Suprapubic skin (tissue), 4 donors: ENCODE measurements at regions not wholly inside any gene's neighbourhood (a gene's known extent, or its start where the extent isn't known, plus 50 kb on each side); places are given as distances from the start of the nearest gene placed in this dataset.

ENCODE experiments used
- DNase-seq, 2 donors: peaks; one replicate each; pipeline ENCODE4 v3.0.0-alpha.2; 2019; ENCODE audit warnings: low spot score in 2 of 2
- H3K27ac ChIP-seq: fragments of 200-600 bp; sonication (generic); one replicate; pipeline ENCODE4 v1.5.1; 2019
- H3K27me3 ChIP-seq: fragments of 200-600 bp; sonication (generic); one replicate; pipeline ENCODE4 v1.5.1; 2019
- H3K36me3 ChIP-seq: fragments of 200-600 bp; sonication (generic); one replicate; pipeline ENCODE4 v1.5.1; 2019
- H3K4me1 ChIP-seq: fragments of 200-600 bp; sonication (generic); one replicate; pipeline ENCODE4 v1.5.1; 2019
- H3K4me3 ChIP-seq: fragments of 200-600 bp; sonication (generic); one replicate; pipeline ENCODE4 v1.5.1; 2019; ENCODE audit warnings: mild to moderate bottlenecking
- H3K9me3 ChIP-seq: fragments of 200-600 bp; sonication (generic); one replicate; pipeline ENCODE4 v1.5.1; 2019
- EP300 ChIP-seq: sonication (generic); formaldehyde crosslinking; IDR thresholded peaks from one replicate; pipeline ENCODE4 v1.6.1; 2017; ENCODE audit warnings: antibody characterized with exemption
- POLR2A ChIP-seq, 2 donors: fragments of 450-650 bp; IDR thresholded peaks; one replicate each; pipeline ENCODE4 v1.6.1; 2017; ENCODE audit warnings: antibody characterized with exemption in 2 of 2, mild to moderate bottlenecking in 2 of 2, moderate library complexity in 2 of 2
- POLR2AphosphoS5 ChIP-seq, 3 donors: sonication (generic); formaldehyde crosslinking; IDR thresholded peaks; one replicate each; pipeline ENCODE4 v1.6.1; 2017; ENCODE audit warnings: antibody characterized with exemption in 3 of 3
- WGBS: methylation state at CpG from one replicate; pipeline ENCODE4 v1.1.5; 2018; 5-methylcytosine and 5-hydroxymethylcytosine counted together
- TF ChIP-seq, protein P1 (sequence below), 2 donors: fragments of 200-600 bp in 1 of 2; fragments of 450-650 bp in 1 of 2; sonication (generic) in 1 of 2; IDR thresholded peaks; one replicate each; pipeline ENCODE4 v1.5.1; 2016 to 2019; ENCODE audit warnings: antibody characterized with exemption in 2 of 2, mild to moderate bottlenecking in 1 of 2, moderate library complexity in 1 of 2

DNA sequence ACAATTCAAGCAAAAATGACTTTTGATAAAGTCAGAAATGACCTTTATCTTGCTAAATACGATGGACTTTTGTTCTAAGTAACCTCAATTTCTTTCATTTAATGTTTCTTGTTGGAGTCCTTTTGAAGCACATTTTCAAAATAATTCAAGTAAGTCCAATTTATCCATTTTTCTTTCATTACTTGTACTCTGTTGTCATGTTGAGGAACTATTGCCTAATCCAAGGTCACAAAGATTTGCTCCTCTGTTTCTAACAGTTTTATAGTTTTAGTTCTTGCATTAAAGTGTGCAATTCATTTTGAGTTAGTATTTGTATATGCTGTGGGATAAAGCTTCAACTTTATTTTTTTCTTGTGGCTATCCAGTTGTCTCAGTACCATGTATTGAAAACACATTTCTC, 66.7 kb downstream of the CCER1 start:
- Histone ChIP-seq H3K4me1 (no peaks in the 10 kb centered on the region), H3K4me3 (no peak overlapping the region), H3K27me3 (no peaks in the 10 kb centered on the region), H3K36me3 (no peaks in the 10 kb centered on the region), H3K9me3 (no peaks in the 10 kb centered on the region), H3K27ac (no peak overlapping the region)
- 50% methylated on average over 1 of the region's 1 CpG for WGBS
- TF ChIP-seq EP300: no peak
- TF ChIP-seq, protein P1, sequence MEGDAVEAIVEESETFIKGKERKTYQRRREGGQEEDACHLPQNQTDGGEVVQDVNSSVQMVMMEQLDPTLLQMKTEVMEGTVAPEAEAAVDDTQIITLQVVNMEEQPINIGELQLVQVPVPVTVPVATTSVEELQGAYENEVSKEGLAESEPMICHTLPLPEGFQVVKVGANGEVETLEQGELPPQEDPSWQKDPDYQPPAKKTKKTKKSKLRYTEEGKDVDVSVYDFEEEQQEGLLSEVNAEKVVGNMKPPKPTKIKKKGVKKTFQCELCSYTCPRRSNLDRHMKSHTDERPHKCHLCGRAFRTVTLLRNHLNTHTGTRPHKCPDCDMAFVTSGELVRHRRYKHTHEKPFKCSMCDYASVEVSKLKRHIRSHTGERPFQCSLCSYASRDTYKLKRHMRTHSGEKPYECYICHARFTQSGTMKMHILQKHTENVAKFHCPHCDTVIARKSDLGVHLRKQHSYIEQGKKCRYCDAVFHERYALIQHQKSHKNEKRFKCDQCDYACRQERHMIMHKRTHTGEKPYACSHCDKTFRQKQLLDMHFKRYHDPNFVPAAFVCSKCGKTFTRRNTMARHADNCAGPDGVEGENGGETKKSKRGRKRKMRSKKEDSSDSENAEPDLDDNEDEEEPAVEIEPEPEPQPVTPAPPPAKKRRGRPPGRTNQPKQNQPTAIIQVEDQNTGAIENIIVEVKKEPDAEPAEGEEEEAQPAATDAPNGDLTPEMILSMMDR (IDR thresholded peaks at IDR 0.05): no peak
- TF ChIP-seq POLR2AphosphoS5 (IDR thresholded peaks at IDR 0.05): no peak
- no peak for TF ChIP-seq POLR2A (IDR thresholded peaks at IDR 0.05)
- DNase-seq: no peak

DNA sequence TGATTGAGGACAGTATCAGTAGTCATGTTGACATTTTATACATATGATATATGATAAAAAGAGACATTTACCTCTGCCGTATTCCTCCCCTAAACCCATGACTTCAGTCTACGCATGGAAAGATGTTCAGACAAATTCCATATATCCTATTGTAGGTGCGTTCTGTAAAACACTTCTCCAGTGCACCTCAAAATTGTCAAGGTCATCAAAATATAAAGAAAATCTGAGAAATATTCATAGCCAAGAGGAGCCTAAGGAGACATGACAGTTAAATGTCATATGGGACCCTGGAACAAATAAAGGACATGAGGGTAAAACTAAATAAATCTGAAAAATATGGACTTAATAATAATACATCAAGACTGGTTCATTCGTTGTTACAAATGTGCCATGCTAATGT, 71.5 kb downstream of the CCER1 start:
- Histone ChIP-seq H3K27me3 (no peaks in the 10 kb centered on the region), H3K36me3 (no peaks in the 10 kb centered on the region), H3K27ac (no peak overlapping the region), H3K4me3 (no peak overlapping the region), H3K4me1 (no peaks in the 10 kb centered on the region), H3K9me3 (no peaks in the 10 kb centered on the region)
- 94% methylated on average over 4 of the region's 4 CpGs for WGBS
- TF ChIP-seq EP300: no peak
- TF ChIP-seq, protein P1 (IDR thresholded peaks at IDR 0.05): no peak
- no peak for TF ChIP-seq POLR2A (IDR thresholded peaks at IDR 0.05)
- TF ChIP-seq POLR2AphosphoS5 (IDR thresholded peaks at IDR 0.05): no peak
- DNase-seq: no peak

DNA sequence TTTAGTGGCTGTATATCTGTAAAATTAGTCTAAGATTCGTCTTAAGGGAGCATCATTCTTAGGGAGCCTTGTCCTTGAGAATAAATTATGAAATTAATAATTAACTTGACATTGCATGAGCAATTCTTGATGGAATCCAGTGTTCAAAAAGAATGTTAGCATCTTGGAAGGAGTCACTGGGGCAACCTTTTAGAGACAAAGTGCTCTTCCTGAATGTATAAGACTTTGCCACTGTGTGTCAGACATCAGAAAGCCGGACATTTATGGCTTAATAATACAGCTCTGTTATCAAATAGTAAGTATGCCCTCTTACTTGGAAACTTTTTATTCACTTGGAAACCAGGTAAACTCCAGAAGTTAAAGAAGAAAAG, 83.3 kb downstream of the CCER1 start:
- no peak for DNase-seq
- 84% methylated on average over 2 of the region's 2 CpGs for WGBS

DNA sequence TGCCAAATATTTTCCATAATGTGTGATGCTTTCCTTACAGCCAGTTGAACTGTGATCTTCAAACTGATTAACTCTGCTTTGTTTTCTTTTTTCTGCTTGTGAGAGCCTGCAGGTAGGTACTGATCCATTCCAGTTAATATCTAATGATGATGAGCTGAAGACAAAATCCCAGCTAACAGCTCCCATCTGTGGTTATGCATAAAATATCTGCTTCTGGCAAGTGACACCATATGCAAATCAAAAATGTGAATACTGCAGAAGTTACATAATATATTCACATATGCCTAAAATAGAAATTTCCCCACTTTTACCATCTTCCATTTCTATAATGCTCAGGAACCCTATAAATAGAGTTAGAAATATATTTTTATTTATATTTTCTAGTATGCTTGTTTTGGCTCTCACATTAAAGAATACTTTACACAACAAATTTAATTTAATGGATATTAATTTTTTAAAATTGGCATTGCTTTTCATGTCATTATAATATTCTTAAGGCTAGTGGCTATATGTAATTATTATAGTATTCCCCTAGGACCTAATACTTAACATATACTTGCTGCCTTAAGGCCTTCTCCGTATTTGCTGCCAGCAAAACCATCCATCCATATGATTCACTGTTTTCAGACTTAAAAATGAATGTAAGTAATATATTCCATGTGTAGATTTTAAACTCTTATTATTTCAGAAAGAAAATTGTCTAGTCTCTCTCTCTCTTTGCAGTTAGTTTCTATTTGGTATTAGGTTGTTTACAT, 83.8 kb downstream of the CCER1 start:
- Histone ChIP-seq H3K27me3 (no peaks in the 10 kb centered on the region), H3K9me3 (no peaks in the 10 kb centered on the region), H3K4me3 (no peak overlapping the region), H3K27ac (no peak overlapping the region), H3K4me1 (no peaks in the 10 kb centered on the region), H3K36me3 (no peaks in the 10 kb centered on the region)
- TF ChIP-seq, protein P1 (IDR thresholded peaks at IDR 0.05): no peak
- DNase-seq: no peak
- 86% methylated on average over 1 of the region's 1 CpG for WGBS

More for the DNA sequence above, 83.3 kb downstream of the CCER1 start:
- Histone ChIP-seq H3K4me1 (no peaks in the 10 kb centered on the region), H3K4me3 (no peak overlapping the region), H3K27ac (no peak overlapping the region), H3K36me3 (no peaks in the 10 kb centered on the region), H3K27me3 (no peaks in the 10 kb centered on the region), H3K9me3 (no peaks in the 10 kb centered on the region)
- TF ChIP-seq POLR2AphosphoS5 (IDR thresholded peaks at IDR 0.05) (no peak), EP300 (no peak), POLR2A (IDR thresholded peaks at IDR 0.05) (no peak)

DNA sequence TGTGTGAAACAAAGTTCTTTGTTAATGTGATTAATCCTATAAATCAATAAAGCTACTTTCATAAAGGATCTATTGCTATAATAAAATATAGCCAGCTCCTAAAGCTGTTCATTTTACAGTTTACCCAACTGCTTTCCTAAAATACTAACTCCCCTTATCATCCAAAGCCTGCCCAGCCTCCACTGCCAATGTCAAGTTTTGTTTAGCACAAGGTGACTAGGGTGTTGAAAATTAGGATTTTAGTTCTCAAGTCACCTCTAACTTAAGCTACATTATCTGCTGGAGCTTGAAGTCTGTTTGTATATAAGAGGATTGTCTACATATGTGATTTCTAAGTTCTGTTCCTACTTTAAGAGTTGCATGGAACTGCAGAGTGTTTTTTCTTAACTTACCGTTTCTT, 86.3 kb downstream of the CCER1 start:
- Histone ChIP-seq H3K4me3 (no peak overlapping the region), H3K36me3 (no peaks in the 10 kb centered on the region), H3K27ac (no peak overlapping the region), H3K4me1 (no peaks in the 10 kb centered on the region), H3K27me3 (no peaks in the 10 kb centered on the region), H3K9me3 (no peaks in the 10 kb centered on the region)
- 76% methylated on average over 1 of the region's 1 CpG for WGBS
- TF ChIP-seq, protein P1 (IDR thresholded peaks at IDR 0.05): no peak
- no peak for TF ChIP-seq POLR2A (IDR thresholded peaks at IDR 0.05)
- no peak for TF ChIP-seq POLR2AphosphoS5 (IDR thresholded peaks at IDR 0.05)
- no peak for TF ChIP-seq EP300
- DNase-seq: no peak

DNA sequence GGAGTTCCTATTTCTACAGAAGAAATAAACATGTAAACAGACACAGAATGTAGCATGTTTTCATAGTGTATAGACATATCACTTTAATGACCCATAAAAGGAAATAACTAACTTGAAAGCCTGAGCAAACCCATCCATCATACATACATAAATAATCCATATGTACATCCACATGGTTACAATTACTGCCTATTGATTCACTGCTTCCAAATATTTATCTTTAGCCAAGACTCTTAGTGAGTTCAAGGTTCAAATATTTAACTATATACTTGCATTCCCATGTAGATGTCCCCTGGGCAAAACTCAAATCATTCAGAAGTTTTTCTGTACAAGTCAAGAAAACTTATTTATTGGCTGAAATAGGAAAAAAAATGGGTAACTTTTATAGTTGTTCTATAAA, 95.4 kb downstream of the CCER1 start:
- Histone ChIP-seq H3K27ac (no peak overlapping the region), H3K4me1 (peaks cover 3% of the 10 kb centered on the region), H3K9me3 (no peaks in the 10 kb centered on the region), H3K27me3 (no peaks in the 10 kb centered on the region), H3K36me3 (no peaks in the 10 kb centered on the region), H3K4me3 (no peak overlapping the region)
- TF ChIP-seq EP300 (no peak), POLR2A (IDR thresholded peaks at IDR 0.05) (no peak), POLR2AphosphoS5 (IDR thresholded peaks at IDR 0.05) (no peak)
- TF ChIP-seq, protein P1 (IDR thresholded peaks at IDR 0.05): no peak
- no peak for DNase-seq
